NCI-H2196 treated with DMSO at 0.1 percent for 48 hours (cell line): ENCODE measurements at regions not wholly inside any gene's neighbourhood (a gene's known extent, or its start where the extent isn't known, plus 50 kb on each side); places are given as distances from the start of the nearest gene placed in this dataset.
A peak's percentile ranks its signal among the peaks of the same experiment; 100 is the strongest.
"Not testable (repeated sequence)": the region's sequence is repeated elsewhere in the genome, so short reads cannot be mapped to it uniquely, and the experiment has no call there.

Experiments used
- DNase-seq: peaks from one replicate; lab custom pipeline; 2025; ENCODE audit not compliant: unreplicated experiment; lab: John Stamatoyannopoulos, UW

DNA sequence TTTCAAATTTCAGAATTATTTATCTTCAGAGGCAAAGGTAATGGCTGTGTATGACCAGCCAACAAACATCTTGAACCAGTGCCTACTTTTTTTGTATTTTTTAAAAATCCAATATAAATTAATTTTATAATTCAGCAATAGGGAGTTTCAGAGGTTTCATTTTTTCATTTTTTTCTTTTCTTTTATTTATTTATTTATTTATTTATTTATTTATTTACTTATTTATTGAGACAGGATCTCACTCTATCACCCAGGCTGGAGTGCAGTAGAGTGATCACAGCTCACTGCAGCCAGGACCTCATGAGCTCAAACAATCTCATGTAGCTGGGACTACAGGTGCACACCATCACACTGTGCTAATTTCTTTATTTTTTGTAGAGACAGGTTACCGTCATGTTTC, 250.5 kb downstream of the TMEM47 start:
- DNase-seq: no peak

GRCh38 chrX:34404386-34405070, 252.6 kb downstream of the TMEM47 start:
- DNase-seq: no peak

DNA sequence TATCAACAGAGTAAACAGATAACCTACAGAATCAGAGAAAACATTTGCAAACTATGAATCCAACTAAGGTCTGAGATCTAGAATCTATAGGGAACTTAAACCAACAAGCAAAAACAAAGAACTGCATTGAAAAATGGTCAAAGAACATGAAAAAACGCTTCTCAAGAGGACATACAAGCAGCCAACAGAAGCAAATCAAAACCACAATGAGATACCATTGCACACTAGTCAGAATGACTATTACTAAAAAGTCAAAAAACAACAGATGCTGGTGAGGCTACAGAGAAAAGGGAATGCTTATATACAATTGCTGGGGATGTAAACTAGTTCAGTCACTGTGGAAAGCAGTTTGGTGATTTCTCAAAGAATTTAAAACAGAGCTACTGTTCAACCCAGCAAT, 255.7 kb downstream of the TMEM47 start:
- DNase-seq: no peak

- no peak for DNase-seq
Measured at GRCh38 chrX:34382416-34382815, 250.3 kb upstream of the FAM47A start.

DNA sequence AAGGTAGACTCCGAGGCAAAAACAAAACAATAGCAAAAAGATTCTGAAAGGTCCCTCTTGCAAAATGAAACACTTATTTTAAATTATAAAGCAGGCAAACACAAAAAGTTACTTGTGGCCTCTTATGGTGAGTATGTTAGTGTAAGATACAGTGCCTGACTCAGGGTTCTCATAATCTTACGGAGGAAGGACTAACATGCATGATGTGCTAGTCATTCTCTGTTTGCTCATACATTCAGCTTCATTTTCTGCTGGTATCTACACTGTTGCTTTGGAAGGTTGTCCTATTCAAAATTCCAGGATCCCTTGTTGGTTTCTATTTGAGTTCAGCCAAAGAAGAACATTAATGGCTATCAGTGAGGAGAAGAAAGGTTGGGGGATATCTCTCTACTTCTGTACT, 249.1 kb upstream of the FAM47A start:
- no peak for DNase-seq

GRCh38 chrX:34379891-34380290, 247.8 kb upstream of the FAM47A start:
- DNase-seq: no peak

- no peak for DNase-seq
Measured at GRCh38 chrX:34377645-34378044, 245.5 kb upstream of the FAM47A start.

GRCh38 chrX:34371754-34372153, 239.6 kb upstream of the FAM47A start:
- no peak for DNase-seq

GRCh38 chrX:34365471-34365870, 233.4 kb upstream of the FAM47A start:
- DNase-seq: no peak

DNA sequence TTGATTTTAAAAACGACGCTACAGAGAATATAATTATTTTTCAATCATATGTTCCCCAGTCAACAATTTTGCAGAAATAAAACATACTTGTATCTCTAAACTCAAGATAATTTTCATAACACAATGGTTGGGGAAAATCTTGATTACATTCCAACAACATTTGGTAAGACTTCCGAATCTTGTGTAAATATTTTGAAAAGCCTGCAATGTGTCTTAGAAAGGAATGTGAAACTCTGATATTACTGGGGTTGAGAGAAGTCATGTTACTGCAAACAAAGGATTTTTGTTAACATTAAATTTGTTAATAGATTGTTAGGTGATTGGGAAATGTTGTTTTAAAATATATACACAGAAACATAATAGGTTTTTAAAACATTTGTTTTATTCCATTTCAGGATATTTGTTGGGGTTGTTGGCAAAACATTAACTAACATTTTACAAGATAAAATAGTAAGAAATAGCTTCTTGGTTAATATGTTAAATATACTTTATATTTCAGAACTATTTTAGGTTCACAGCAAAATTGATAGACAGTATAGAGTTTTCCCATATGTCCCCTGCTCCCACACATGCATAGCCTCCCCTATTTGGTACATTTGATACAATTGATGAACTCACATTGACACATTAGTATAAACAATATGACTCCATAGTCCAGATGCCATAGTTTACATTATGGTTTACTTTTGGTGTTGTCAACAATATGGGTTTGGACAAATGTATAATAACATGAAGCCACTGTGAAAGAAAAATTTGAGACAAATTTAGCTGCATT, 218.6 kb upstream of the FAM47A start:
- no peak for DNase-seq

DNA sequence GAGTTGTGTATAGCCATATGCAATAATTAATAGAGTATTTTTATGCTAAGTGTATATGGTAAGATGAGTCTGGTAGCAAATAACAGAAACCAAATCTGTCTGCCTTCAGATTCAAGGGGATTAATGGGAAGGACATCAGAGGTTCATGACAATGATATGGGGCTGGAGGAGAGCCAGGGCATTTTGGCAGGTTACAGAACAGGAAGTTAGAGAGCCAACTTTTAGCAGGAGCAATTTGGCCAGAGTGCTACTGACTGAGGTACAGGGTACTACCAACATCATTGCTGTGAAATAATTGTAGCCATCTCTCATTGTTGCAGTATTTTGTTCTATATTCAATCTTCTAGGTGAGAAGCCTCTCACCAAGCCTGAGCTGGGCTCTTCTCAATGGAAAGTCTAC, 210.9 kb upstream of the FAM47A start:
- no peak for DNase-seq

DNA sequence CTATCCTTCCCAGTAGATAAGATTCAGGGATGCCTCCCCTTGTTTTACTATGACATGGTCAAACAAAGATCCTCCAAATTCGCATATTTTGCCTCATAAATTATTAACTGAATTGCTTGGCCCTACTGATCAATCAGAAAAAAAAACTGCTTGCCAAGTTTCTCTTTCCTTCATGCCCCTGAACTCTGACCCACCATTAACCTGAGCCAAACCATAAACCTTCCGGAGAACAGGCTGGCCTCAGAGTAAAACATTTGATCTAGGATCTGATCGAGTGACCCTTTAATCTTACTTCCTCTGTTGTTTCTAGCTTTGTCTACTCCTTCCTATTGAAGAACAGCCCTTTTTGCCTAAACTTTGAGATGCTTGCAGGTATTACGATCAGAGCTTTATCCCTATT, 209.7 kb upstream of the FAM47A start:
- DNase-seq: no peak

DNA sequence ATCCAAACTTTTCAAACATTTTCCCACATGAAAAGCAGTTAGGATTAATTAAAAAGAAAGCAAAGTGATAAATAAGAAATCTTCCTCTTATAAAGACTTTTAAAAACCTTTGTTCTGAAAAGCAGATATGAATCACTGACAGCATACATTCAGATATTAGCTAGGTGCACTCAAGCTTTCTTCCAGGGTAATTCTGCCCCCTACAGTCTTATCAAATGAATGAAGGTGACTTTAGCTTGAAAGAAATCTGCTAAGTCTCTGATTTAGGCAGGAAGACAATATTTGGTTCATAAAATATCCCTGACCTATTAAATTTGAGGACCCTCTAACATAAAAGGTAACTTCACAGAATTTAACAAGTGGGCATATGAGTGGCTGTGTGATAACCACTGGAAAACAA, 209.1 kb upstream of the FAM47A start:
- DNase-seq: no peak

GRCh38 chrX:34338046-34338445, 205.9 kb upstream of the FAM47A start:
- DNase-seq: no peak

DNA sequence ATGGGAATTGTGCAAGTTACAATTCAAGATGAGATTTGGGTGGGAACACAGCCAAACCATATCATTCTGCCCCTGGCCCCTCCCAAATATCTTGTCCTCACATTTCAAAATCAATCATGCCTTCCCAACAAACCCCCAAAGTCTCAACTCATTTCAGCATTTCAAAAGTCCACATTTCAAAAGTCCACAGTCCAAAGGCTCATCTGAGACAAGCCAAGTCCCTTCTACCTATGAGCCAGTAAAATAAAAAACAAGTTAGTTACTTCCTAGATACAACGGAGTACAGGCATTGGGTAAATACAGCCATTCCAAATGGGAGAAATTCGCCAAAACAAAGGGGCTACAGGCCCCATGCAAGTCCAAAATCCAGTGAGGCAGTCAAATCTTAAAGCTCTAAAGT, 203.3 kb upstream of the FAM47A start:
- not testable (repeated sequence) for DNase-seq

- no peak for DNase-seq
Measured at GRCh38 chrX:34332334-34332733, 200.2 kb upstream of the FAM47A start.

DNA sequence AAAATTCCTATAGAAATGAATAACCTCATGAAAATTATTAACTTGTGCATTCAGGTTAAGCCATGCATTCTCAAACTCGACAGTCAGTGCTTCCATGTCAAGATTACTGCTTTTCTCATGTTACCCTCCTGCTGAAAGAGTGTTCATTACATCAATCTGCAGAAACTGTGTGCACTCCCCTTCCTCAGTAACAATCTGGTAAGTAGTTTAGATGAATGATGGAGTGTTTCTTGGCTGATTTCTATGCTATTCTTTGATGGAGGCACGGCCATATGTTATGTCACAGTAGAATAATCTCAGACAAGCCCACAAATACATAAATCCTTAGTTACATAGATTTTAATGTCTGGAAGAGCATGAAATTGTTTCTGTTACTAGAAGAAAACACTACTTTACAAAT, 193.3 kb upstream of the FAM47A start:
- no peak for DNase-seq

DNA sequence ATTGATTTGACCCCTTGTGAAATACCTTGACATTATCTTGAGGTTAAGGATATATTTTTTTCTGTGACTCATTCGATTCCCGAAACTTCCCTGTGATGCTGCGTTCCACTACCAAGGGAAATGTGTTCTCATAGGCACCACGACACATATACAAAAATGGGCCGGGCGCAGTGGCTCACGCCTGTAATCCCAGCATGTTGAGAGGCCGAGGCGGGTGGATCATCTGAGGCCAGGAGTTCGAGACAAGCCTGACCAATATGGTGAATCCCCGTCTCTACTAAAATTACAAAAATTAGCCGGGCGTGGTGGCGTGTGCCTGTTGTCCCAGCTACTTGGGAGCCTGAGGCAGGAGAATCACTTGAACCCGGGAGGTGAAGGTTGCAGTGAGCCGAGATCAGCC, 188.3 kb upstream of the FAM47A start:
- not testable (repeated sequence) for DNase-seq

DNA sequence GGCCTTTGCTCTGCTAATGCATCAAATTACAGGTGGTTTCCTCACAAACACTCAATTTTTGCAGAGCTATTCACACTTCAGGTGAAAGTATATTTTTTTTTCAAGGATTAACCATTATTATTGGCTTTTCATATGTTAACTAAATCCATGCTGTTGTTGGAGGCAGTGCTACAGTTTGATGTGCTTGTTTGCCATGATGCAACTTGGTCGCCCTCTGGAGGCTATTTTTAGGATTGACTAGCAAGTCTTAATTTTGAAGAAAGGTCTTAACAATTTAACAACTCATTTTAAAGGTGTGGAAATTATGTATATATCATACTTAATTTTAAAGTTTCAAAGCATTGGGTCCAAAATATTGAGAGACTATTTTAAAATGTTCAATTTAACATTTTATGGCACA, 168.8 kb upstream of the FAM47A start:
- peak; percentile 0 for DNase-seq

- no peak for DNase-seq
Measured at GRCh38 chrX:34299451-34299967, 167.4 kb upstream of the FAM47A start.

DNA sequence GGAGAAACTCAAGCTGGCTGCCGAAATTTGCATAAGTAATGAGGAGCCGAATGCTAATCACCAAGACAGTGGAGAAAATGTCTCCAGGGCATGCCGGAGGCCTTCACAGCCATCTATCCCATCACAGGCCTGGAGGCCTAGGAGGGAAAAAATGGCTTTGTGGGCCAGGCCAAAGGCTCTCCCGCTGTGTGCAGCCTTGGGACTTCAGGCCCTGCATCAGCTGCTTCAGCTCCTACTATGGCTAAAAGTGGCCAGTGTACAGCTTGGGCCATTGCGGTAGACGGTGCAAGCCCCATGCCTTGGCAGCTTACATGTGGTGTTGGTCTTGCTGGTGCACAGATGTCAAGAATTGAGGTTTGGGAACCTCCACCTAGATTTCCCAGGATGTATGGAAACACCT, 162.6 kb upstream of the FAM47A start:
- no peak for DNase-seq

- no peak for DNase-seq
Measured at GRCh38 chrX:34288782-34289181, 156.7 kb upstream of the FAM47A start.
